ENCODE measurements at regions not wholly inside any gene's neighbourhood (a gene's known extent, or its start where the extent isn't known, plus 50 kb on each side); places are given as distances from the start of the nearest gene placed in this dataset.

DNA sequence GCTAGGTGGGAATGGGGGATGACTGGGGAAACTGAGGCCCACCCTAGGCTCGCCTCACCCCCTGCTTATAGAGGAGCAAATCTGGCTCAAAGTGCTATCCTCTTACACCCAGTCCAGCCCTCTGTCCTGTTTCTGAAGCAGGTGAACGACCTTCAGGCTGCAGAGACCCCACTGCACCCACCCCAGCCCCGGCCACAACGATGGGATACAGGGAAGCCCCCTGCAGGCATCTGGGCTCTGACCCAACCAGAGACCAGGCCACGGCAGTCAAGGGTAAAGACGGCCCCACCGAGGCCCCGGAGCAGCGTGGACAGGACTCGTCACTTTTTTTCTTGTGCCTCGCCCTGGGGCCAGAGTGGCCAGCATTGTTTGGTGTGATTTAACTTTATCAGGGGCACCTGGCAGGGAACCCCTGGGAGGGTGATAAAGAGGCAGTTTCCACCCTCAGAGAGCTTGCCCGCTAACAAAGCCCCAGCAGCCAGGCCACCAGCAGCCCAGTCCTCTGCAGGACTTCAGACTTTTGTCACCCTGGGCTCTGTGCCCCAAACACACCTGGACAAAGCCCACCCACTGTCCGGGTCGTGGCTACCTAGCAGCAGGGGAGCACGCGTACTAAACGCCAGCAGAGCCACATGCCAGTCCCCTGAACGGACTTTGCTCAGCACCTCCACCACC lies 612.6 kb downstream of the TBC1D22A start:
- ChIA-PET POLR2A (no interaction called here), CTCF (no interaction called here)
- no peaks in the 10 kb centered on the region for H3K79me2 ChIP-seq (ENCODE audit: control insufficient read depth, insufficient read depth, low read length)
- Mint-ChIP-seq H3K27me3 (peaks cover 4% of the 10 kb centered on the region), H3K4me3 (no peak overlapping the region), H3K9me3 (ENCODE audit: insufficient read depth) (no peaks in the 10 kb centered on the region), H3K4me1 (no peaks in the 10 kb centered on the region), H3K27ac (no peak overlapping the region)
- peaks cover 0 to 7% (median 0%) of the 10 kb centered on the region in 3 donors for H3K9me3 ChIP-seq (ENCODE audit: control extremely low read depth in 1 of 3, control insufficient read depth in 2 of 3, insufficient read depth in 1 of 3, low read length in 2 of 3)
- 88% methylated on average over 18 of the region's 18 CpGs for WGBS (ENCODE audit: insufficient coverage)
- no peak for DNase-seq
- H3K27me3 ChIP-seq (replicated peaks in 1 of 4; ENCODE audit: control extremely low read depth in 1 of 4, control insufficient read depth in 3 of 4, insufficient read depth in 4 of 4, low read length in 3 of 4), result no peaks in the 10 kb centered on the region
- no peaks in the 10 kb centered on the region for H3K4me1 ChIP-seq (ENCODE audit: control insufficient read depth in 2 of 2, insufficient read depth in 2 of 2, low read length in 2 of 2)
- H4K20me1 ChIP-seq (ENCODE audit: control insufficient read depth, insufficient read depth, low read length, poor library complexity, severe bottlenecking), result no peaks in the 10 kb centered on the region
- TF ChIP-seq, protein P1, sequence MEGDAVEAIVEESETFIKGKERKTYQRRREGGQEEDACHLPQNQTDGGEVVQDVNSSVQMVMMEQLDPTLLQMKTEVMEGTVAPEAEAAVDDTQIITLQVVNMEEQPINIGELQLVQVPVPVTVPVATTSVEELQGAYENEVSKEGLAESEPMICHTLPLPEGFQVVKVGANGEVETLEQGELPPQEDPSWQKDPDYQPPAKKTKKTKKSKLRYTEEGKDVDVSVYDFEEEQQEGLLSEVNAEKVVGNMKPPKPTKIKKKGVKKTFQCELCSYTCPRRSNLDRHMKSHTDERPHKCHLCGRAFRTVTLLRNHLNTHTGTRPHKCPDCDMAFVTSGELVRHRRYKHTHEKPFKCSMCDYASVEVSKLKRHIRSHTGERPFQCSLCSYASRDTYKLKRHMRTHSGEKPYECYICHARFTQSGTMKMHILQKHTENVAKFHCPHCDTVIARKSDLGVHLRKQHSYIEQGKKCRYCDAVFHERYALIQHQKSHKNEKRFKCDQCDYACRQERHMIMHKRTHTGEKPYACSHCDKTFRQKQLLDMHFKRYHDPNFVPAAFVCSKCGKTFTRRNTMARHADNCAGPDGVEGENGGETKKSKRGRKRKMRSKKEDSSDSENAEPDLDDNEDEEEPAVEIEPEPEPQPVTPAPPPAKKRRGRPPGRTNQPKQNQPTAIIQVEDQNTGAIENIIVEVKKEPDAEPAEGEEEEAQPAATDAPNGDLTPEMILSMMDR (IDR thresholded peaks at IDR 0.05), result no peak
- TF ChIP-seq EZH2 (IDR thresholded peaks at IDR 0.05; ENCODE audit: borderline replicate concordance, insufficient read depth, low read depth, low read length, poor library complexity, severe bottlenecking), result no peak
- H3K4me2 ChIP-seq (replicated peaks; ENCODE audit: low read depth, low read length, poor library complexity, severe bottlenecking), result no peak overlapping the region
- intact Hi-C loops (cut with micrococcal nuclease), result no loop called here
- H3K9ac ChIP-seq (ENCODE audit: low read length), result no peak overlapping the region
- H3K36me3 ChIP-seq (replicated peaks in 1 of 2; ENCODE audit: control extremely low read depth in 1 of 2, control insufficient read depth in 1 of 2, extremely low read depth in 1 of 2, insufficient read depth in 2 of 2, low read length in 1 of 2), result no peaks in the 10 kb centered on the region
- no peak overlapping the region for H2AFZ ChIP-seq (ENCODE audit: insufficient read depth, low read depth, low read length, poor library complexity, severe bottlenecking)
- ATAC-seq (ENCODE audit: low read depth), result no peak
- no peak overlapping the region for H3K4me3 ChIP-seq (ENCODE audit: control extremely low read depth in 1 of 5, extremely low read depth in 1 of 5, insufficient read depth in 1 of 5, low read depth in 2 of 5, low read length in 4 of 5)
- no peak overlapping the region for H3K27ac ChIP-seq (ENCODE audit: low read length in 2 of 2)

DNA sequence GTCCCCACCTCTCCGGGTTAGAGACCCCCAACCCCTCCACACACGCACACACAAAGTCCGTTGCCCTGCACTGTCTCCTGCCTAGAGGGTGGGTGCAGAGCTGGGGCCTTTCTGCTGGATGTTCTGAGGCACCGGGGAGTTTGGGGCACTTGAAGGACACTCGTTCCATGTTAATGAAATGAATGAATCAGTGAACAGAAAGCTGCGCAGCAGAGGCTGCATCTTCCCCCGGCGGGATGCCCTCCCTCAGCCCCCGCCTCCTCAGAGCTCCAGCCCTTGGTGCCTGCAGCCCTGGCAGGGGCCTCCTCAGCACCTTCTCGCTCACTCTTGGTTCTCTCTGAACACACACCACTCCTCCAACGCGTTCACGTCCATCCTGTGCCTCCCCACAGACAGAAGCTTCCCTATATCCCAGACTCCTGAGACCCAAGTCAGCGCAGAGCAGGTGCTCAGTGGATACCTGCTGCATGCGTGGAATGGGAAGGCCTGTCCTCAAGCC lies 611.9 kb downstream of the TBC1D22A start:
- TF ChIP-seq, protein P1 (IDR thresholded peaks at IDR 0.05), result no peak
- no peak for TF ChIP-seq EZH2 (IDR thresholded peaks at IDR 0.05; ENCODE audit: borderline replicate concordance, insufficient read depth, low read depth, low read length, poor library complexity, severe bottlenecking)
- DNase-seq (no peak), ATAC-seq (ENCODE audit: low read depth) (no peak)
- intact Hi-C loops (cut with micrococcal nuclease), result no loop called here
- H3K27ac ChIP-seq (ENCODE audit: low read length in 2 of 2), result no peak overlapping the region
- CTCF ChIA-PET, result no interaction called here
- H3K4me3 ChIP-seq (ENCODE audit: control extremely low read depth in 1 of 5, extremely low read depth in 1 of 5, insufficient read depth in 1 of 5, low read depth in 2 of 5, low read length in 4 of 5), result no peak overlapping the region
- H3K4me2 ChIP-seq (replicated peaks; ENCODE audit: low read depth, low read length, poor library complexity, severe bottlenecking), result no peak overlapping the region
- H3K9ac ChIP-seq (ENCODE audit: low read length), result no peak overlapping the region
- H3K79me2 ChIP-seq (ENCODE audit: control insufficient read depth, insufficient read depth, low read length), result no peaks in the 10 kb centered on the region
- 88% methylated on average over 12 of the region's 15 CpGs for WGBS (ENCODE audit: insufficient coverage)
- Mint-ChIP-seq H3K27me3 (peaks cover 4% of the 10 kb centered on the region), H3K4me1 (no peaks in the 10 kb centered on the region), H3K4me3 (no peak overlapping the region), H3K9me3 (ENCODE audit: insufficient read depth) (no peaks in the 10 kb centered on the region), H3K27ac (no peak overlapping the region)
- no peak overlapping the region for H2AFZ ChIP-seq (ENCODE audit: insufficient read depth, low read depth, low read length, poor library complexity, severe bottlenecking)
- H4K20me1 ChIP-seq (ENCODE audit: control insufficient read depth, insufficient read depth, low read length, poor library complexity, severe bottlenecking), result no peaks in the 10 kb centered on the region
- POLR2A ChIA-PET, result no interaction called here
- H3K27me3 ChIP-seq (replicated peaks in 1 of 4; ENCODE audit: control extremely low read depth in 1 of 4, control insufficient read depth in 3 of 4, insufficient read depth in 4 of 4, low read length in 3 of 4), result no peaks in the 10 kb centered on the region
- peaks cover 0 to 7% (median 0%) of the 10 kb centered on the region in 3 donors for H3K9me3 ChIP-seq (ENCODE audit: control extremely low read depth in 1 of 3, control insufficient read depth in 2 of 3, insufficient read depth in 1 of 3, low read length in 2 of 3)
- no peaks in the 10 kb centered on the region for H3K4me1 ChIP-seq (ENCODE audit: control insufficient read depth in 2 of 2, insufficient read depth in 2 of 2, low read length in 2 of 2)
- H3K36me3 ChIP-seq (replicated peaks in 1 of 2; ENCODE audit: control extremely low read depth in 1 of 2, control insufficient read depth in 1 of 2, extremely low read depth in 1 of 2, insufficient read depth in 2 of 2, low read length in 1 of 2), result no peaks in the 10 kb centered on the region
